ENCODE measurements at regions not wholly inside any gene's neighbourhood (a gene's known extent, or its start where the extent isn't known, plus 50 kb on each side); places are given as distances from the start of the nearest gene placed in this dataset.
"Not testable (repeated sequence)": the region's sequence is repeated elsewhere in the genome, so short reads cannot be mapped to it uniquely, and the experiment has no call there.

DNA sequence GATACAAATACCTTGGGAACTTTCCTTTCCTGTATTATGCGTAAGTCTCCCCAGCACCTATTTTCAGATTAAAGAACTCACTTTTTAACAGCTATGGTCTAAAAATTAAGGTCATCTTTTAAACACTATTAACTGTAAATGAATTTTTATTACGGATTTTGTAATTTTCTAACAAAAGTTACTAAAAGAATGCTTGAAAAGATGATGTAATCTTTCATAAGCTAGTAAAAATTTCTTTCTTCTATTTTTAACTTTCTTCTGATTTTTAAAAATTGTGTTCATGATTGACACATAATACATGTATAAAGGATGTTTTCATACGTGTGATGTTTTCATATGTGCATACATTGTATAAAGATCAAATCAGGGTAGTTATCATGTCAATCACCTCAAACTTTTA, 291.2 kb upstream of the MBL2 start:
- Mint-ChIP-seq H3K4me1 (ENCODE audit: unreplicated experiment) (peaks cover 2% of the 10 kb centered on the region), H3K4me3 (ENCODE audit: unreplicated experiment) (no peak overlapping the region), H3K9me3 (ENCODE audit: unreplicated experiment) (peaks cover 4% of the 10 kb centered on the region), H3K36me3 (ENCODE audit: unreplicated experiment) (no peaks in the 10 kb centered on the region), H3K27me3 (ENCODE audit: unreplicated experiment) (peaks cover 2% of the 10 kb centered on the region), H3K27ac (ENCODE audit: unreplicated experiment) (no peak overlapping the region)
- DNase-seq (ENCODE audit: extremely low spot score, unreplicated experiment), result no peak
- TF ChIP-seq, protein P1, sequence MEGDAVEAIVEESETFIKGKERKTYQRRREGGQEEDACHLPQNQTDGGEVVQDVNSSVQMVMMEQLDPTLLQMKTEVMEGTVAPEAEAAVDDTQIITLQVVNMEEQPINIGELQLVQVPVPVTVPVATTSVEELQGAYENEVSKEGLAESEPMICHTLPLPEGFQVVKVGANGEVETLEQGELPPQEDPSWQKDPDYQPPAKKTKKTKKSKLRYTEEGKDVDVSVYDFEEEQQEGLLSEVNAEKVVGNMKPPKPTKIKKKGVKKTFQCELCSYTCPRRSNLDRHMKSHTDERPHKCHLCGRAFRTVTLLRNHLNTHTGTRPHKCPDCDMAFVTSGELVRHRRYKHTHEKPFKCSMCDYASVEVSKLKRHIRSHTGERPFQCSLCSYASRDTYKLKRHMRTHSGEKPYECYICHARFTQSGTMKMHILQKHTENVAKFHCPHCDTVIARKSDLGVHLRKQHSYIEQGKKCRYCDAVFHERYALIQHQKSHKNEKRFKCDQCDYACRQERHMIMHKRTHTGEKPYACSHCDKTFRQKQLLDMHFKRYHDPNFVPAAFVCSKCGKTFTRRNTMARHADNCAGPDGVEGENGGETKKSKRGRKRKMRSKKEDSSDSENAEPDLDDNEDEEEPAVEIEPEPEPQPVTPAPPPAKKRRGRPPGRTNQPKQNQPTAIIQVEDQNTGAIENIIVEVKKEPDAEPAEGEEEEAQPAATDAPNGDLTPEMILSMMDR (IDR thresholded peaks at IDR 0.05), result no peak

DNA sequence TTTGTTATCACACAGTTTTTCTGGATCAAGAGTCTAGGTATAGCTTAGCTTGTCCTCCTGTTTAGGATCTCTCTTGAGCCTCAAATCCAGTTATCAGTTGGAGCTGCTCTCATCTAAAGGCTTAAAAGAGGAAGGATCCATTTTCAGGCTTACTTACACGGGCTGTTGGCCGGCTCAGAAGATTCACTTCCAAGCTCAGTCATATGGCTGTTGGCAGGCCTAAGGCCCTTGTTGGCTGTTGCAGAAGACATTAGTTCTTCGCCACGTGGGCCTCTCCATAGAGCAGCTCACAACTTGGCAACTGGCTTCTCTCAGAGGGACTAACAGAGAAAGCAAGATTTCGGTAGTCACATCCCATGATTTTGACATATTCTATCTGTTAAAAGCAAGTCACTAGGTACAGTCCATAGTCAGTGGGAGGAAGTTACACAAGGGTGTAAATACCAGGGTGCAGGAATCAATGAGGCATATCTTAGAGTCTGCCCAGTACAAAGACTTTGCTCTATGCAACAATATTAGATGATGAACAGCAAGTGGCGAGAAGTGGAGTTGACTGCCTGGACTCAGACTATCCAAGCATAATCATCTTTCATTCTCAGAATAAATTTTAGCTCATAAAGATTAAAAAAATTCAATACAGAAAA, 280.1 kb upstream of the MBL2 start:
- H3K4me1 Mint-ChIP-seq (ENCODE audit: unreplicated experiment), result no peaks in the 10 kb centered on the region

DNA sequence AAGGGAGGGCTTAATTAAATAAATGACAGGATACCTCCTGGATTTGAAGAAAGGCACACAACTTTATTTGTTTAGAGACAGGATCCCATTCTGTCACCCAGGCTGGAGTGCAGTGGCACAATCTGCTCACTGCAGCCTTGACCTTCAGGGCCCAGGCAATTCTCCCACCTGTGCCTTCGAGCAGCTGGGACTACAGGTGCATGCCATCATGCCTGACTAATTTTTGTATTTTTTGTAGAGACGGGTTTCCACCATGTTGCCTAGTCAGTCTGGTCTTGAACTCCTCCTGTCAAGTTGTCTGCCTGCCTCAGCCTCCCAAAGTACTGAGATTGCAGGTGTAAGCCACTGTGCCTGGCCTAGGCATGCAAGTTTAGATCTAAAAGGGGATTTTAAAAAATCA, 272.7 kb upstream of the MBL2 start:
- no peak for DNase-seq (ENCODE audit: extremely low spot score, unreplicated experiment)
- Mint-ChIP-seq H3K4me1 (ENCODE audit: unreplicated experiment) (no peaks in the 10 kb centered on the region), H3K9me3 (ENCODE audit: unreplicated experiment) (no peaks in the 10 kb centered on the region), H3K36me3 (ENCODE audit: unreplicated experiment) (no peaks in the 10 kb centered on the region), H3K4me3 (ENCODE audit: unreplicated experiment) (no peak overlapping the region), H3K27me3 (ENCODE audit: unreplicated experiment) (peaks cover 20% of the 10 kb centered on the region), H3K27ac (ENCODE audit: unreplicated experiment) (no peak overlapping the region)
- TF ChIP-seq, protein P1 (IDR thresholded peaks at IDR 0.05), result no peak

More for the DNA sequence above, 280.1 kb upstream of the MBL2 start:
- no peak overlapping the region for H3K4me3 Mint-ChIP-seq (ENCODE audit: unreplicated experiment)
- TF ChIP-seq, protein P1 (IDR thresholded peaks at IDR 0.05), result no peak
- no peaks in the 10 kb centered on the region for H3K9me3 Mint-ChIP-seq (ENCODE audit: unreplicated experiment)
- no peak for DNase-seq (ENCODE audit: extremely low spot score, unreplicated experiment)
- H3K27me3 Mint-ChIP-seq (ENCODE audit: unreplicated experiment), result peaks cover 18% of the 10 kb centered on the region
- H3K27ac Mint-ChIP-seq (ENCODE audit: unreplicated experiment), result no peak overlapping the region
- no peaks in the 10 kb centered on the region for H3K36me3 Mint-ChIP-seq (ENCODE audit: unreplicated experiment)

DNA sequence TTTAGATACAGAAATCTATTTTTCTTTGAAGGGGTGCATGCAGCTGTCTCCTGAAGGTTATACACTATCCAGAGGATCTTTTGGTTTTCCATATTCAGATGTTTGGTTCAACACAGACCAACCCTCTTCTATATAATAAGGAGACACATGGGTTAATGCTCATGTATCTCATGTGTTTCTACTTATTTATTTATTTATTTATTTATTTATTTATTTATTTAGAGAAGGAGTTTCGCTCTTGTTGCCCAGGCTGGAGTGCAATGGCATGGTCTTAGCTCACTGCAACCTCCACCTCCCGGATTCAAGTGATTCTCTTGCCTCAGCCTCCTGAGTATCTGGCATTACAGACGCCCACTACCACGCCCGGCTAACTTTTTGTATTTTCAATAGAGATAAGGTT, 263.2 kb upstream of the MBL2 start:
- not testable (repeated sequence) for H3K9me3 Mint-ChIP-seq (ENCODE audit: unreplicated experiment); H3K27me3 Mint-ChIP-seq (ENCODE audit: unreplicated experiment); H3K4me1 Mint-ChIP-seq (ENCODE audit: unreplicated experiment); H3K4me3 Mint-ChIP-seq (ENCODE audit: unreplicated experiment); H3K36me3 Mint-ChIP-seq (ENCODE audit: unreplicated experiment); H3K27ac Mint-ChIP-seq (ENCODE audit: unreplicated experiment); DNase-seq (ENCODE audit: extremely low spot score, unreplicated experiment)

DNA sequence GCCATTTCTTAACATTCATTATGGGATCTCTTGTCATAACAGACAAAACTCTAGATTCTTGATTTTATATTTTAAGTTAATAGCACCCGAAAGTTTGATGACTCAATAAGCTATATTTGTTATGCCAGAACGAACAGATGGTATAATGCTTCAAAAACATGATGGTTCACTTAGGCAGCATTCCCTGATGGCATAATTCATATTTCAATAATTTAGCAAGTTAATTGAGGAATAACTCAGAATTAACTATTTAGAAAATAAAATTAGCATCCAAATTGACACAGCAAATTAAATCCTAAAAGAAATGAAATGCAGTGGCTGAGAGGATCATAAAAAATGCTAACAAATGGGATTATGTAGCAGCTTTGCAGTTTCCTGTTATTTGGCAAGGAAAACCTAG, 260.8 kb upstream of the MBL2 start:
- Mint-ChIP-seq H3K9me3 (ENCODE audit: unreplicated experiment) (no peaks in the 10 kb centered on the region), H3K27me3 (ENCODE audit: unreplicated experiment) (peaks cover 2% of the 10 kb centered on the region), H3K36me3 (ENCODE audit: unreplicated experiment) (no peaks in the 10 kb centered on the region), H3K4me3 (ENCODE audit: unreplicated experiment) (no peak overlapping the region), H3K27ac (ENCODE audit: unreplicated experiment) (no peak overlapping the region), H3K4me1 (ENCODE audit: unreplicated experiment) (peaks cover 10% of the 10 kb centered on the region)
- TF ChIP-seq, protein P1 (IDR thresholded peaks at IDR 0.05), result no peak
- no peak for DNase-seq (ENCODE audit: extremely low spot score, unreplicated experiment)

DNA sequence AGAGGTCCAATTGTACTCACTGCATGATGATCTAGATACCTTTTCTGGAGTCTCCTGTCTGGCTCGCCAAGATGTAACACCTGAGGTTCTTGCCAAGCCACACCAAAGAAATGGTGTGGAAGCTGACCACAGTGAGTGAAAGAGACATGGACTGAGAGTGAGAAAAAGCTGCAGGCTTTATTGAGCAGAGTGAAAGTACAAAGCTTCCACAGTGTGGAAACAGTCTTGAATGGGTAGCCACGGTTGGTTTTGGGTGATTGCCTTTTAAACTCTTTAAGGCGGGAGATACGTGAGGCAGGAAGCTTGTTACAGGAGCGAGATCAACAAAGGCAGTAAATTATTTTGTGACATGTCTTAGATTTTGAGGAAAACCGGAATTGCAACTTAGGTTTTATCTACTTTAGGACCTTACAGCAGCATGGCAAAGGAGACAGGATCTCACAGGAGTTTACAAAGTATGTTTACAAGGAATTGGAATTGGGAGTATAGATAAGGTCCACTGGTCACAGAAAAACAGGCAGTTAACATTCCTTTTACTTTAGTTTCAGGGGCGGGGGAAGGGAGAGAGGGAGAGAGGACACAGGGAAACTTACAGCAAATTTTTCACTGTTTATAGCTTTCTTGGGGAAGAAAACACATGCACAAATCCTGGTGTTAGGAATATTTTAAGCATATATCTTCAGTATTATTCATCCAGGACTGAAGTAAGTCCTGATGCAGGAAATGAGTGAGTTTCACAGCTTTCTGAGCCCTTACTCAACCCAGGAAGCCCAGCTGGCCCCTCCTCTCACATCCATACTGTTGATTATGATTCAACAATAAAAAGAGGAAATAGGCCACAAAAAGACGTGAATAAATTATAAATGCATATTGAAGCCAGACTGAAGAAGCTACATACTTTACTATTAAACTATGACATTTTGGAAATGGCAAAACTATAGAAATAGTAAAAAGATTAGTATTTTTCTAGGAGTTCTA, 257.6 kb upstream of the MBL2 start:
- not testable (repeated sequence) for H3K9me3 Mint-ChIP-seq (ENCODE audit: unreplicated experiment); H3K27ac Mint-ChIP-seq (ENCODE audit: unreplicated experiment); H3K4me3 Mint-ChIP-seq (ENCODE audit: unreplicated experiment); H3K36me3 Mint-ChIP-seq (ENCODE audit: unreplicated experiment); H3K27me3 Mint-ChIP-seq (ENCODE audit: unreplicated experiment); DNase-seq (ENCODE audit: extremely low spot score, unreplicated experiment)
- H3K4me1 Mint-ChIP-seq (ENCODE audit: unreplicated experiment), result peaks cover 10% of the 10 kb centered on the region
